AML-193 (cell line): ENCODE measurements at regions not wholly inside any gene's neighbourhood (a gene's known extent, or its start where the extent isn't known, plus 50 kb on each side); places are given as distances from the start of the nearest gene placed in this dataset.
"Not testable (repeated sequence)": the region's sequence is repeated elsewhere in the genome, so short reads cannot be mapped to it uniquely, and the experiment has no call there.

Experiments
- DNase-seq, 2 experiments: peaks; one replicate each; lab custom pipeline; 2025; lab: John Stamatoyannopoulos, UW

DNA sequence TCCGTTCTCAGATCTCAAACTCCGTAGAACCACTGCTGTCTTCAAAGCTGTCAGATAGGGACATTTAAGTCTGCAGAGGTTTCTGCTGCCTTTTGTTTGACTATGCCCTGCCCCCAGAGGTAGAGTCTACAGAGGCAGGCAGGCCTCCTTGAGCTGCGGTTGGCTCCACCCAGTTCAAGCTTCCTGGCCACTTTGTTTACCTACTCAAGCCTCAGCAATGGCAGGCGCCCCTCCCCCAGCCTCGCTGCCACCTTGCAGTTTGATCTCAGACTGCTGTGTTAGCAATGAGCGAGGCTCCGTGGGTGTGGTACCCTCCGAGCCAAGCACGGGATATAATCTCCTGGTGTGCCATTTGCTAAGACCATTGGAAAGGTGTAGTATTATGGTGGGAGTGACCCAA lies 634.9 kb upstream of the SGO1 start:
- DNase-seq: not testable (repeated sequence)

DNA sequence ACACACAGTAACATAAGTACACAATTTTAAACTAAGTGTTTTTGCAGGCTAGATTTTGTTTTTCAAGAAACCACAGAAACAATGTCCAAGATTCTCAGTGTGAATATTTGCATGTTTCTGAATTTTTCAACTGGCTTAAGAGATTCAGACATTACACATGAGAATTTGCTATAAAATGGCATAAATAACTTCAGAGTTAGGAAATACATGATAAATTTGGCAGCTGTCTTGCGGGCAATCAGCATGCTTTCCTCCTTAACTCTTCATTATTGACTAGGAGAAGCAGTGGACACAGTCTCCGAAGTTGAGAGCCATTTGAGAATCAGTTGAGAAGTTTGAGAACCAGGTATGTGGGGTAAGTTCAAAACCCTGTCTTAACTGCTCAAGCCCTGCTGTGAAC lies 625.6 kb upstream of the SGO1 start:
- no peak for DNase-seq

DNA sequence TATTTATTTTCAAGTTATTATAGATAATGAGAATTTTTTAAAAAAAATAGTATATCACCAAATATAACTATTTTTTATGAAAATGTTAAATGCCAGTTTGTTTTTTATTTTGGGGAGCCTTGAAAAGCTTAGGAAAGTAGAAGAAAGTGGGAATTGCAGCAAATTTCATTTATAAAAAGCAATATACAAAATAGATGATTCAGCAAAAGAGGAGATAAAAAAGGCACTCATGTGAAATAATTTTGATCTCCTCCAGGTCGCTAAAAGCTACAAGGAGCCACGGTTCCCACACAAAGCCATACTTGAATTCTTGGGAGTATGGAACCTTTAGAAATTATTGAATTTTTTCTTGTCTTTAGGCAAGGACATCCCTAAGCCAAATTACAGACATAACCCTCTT lies 625.0 kb upstream of the SGO1 start:
- no peak for DNase-seq

DNA sequence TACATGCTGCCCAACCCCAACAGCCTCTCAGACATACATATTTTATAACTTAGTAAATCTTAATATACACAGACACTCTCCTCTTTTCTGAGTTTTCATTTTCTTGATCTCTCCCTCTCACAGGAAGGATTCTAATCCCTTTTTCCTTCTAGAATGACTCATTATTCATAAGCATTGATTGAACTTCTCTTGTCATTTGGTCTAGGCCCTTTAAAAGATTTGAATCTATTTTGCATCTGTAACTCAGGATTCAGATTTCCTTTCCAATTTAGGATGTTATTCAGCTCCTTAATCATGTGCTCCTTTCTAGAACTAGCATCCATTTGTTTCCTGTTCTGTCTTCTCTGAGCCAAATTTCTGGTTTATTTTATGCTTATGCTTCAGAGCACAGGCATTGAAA lies 624.5 kb upstream of the SGO1 start:
- DNase-seq: no peak

DNA sequence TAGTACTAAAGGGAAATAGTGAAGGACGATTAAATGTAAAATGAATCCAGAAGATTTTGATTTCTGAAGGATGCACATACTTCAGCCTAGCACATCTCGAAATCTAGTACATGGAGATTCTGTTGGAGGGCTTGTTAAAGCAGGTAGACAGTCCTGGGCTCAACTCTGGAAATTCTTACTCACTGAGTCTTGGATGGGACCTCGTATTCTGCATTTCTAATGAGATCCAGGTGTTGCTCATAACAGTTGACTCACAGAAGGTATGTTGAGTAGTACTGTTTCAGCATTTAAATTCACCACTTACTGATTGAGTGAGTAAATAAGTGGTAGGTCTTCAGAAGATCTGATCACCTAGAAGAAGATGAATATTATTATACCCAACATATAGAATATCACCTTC lies 623.4 kb upstream of the SGO1 start:
- no peak for DNase-seq

DNA sequence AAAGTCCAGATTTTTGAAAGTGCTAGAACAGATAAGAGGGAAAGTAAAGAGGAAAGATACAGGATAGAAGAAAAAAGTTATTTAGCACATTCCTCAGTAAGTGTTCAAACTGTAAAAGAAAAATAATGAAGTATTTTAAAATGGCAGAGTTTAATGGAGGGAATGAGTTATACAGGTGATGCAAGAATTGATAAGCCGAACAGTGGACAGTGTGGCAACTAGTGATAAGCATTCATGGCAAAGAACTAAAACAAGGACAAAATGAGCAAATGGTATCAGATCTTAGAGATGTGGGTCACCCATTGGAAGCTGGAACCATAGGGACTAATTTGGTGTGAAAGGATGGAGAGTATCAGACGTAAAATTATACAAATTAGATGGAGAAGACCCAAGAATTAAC lies 622.9 kb upstream of the SGO1 start:
- no peak for DNase-seq

DNA sequence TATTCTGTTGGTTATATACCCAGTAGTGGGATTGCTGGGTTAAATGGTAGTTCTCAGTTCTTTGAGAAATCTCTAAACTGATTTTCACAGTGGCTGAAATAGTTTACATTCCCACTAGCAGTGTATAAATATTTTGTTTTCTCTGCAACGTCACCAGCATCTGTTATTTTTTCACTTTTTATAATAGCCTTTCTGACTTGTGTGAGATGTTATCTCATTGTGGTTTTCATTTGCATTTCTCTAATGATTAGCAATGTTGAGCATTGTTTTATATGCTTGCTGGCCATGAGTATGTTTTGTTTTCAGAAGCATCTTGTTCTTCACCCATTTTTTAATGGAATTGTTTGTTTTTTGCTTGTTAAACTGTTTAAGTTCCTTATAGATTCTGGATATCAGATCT lies 612.7 kb upstream of the SGO1 start:
- no peak for DNase-seq

DNA sequence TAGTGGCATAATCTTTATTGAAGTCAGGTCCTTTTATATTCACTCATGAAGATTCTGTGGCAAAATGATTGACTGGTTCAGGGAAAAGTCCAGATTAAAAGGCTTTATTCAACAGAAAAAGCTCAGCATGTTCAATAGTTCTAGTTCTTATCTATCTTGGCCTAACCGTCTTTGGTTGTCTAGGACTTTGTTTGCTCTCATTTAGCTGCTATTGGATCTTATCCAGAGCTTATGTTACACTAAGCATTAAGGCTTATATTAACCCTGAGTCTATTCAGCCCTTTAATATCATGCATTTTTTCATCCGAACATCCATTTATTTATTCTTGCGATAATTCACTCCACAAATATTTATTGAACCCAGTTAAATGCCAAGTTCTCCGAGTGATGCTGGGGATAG lies 601.0 kb upstream of the SGO1 start:
- DNase-seq: no peak

DNA sequence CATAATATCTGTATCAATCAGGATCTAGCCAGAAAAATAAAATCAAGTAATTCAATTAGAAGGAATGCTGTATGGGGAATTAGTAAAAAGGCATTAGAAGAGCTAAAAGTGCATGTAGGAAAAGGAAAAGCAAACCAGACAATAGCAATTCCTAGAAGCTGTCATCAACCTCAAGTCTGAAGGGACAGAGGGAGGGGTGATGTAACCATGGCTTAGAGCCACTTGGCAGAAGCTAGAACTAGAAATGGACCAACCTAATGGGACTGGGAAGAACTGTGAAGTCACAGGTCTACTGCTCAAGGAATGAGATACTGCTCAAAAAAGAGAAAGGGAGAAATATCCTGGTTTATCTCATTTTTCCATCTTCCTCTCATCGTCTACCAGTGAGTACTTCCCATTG lies 590.7 kb upstream of the SGO1 start:
- DNase-seq: no peak

DNA sequence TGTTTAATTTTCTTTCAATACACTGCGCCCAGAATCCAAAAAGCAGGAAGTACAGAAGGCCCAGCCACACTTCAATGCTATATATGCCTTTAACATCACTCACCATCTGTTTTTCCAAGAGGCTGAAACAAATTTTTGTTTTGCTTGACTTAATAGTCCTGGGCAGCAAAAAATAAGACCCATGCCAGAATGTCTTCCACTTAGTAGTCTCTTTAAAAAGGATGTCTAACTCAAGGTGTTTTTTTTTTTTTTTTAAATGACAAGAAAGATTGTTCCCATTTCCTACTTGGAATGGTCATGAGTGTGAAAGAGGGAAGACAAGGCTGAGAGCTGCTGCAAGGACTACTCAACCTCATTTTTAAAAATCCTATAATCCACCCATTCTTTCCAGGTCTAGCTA lies 590.3 kb upstream of the SGO1 start:
- no peak for DNase-seq

DNA sequence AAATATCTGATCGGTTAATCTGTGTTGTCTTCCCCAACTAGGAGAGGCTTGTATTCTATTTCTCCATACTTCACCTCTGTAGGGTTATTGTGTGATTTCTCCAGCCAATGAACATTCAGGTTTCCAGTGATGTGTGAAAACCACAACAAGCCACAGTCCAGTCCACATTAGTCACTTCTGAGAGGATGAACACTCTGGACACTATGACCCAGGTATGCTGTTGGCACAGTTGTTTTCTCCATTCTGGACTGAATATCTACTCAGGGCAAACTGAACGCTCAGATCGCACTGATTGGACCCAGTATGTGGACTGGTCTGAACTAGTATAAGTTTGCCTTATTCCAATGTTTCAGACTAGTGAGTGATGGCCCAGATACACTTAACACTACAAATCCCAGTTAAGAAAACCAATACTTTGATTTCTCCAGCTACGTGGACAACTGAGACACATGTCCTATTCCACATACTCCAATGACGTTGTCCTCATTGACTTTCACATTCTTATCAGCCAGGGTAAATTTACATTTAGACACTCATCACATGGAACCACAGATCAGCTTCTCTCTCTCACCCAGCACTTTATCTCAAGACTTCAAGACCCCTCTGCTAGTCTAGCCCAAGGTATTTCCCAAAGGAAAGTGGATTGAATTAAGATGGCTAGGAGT lies 587.4 kb upstream of the SGO1 start:
- no peak for DNase-seq

DNA sequence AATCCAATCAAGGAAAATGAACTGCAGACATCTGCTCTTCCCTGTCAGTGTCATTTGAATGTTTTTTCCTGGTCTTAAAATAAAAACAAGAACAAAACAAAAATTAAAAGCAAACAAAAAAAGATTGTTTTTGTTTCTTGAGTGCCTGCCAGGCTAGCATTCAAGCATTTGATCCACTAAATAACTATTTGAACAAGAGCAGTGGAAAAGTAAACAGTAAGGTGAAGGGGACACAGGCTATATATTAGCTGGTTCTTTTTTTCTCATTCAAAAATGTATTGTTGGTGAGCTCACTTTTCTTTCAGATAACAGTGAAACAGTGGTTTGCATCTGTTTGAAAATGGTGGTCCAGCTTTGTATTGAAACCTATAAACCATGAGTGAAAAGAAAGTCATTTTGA lies 586.9 kb upstream of the SGO1 start:
- DNase-seq: no peak

DNA sequence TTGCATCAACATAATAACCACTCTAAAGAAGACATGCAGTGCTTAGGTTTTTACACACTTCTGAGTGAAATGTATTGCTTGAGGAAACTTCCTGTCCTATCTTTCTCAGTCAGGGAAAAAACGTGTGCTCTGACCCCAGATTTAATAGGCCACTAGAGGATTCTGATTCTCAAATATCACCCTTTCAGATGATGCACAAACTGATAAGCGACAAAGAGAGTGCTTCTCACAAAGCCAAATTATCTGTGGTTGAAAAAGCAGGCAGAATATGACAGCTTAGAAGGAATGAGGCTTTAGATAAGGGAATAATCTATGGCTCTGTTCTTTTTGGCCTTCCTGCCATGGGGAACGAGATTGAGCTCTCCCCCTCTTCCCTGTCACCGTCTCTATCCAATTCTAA lies 583.4 kb upstream of the SGO1 start:
- no peak for DNase-seq

DNA sequence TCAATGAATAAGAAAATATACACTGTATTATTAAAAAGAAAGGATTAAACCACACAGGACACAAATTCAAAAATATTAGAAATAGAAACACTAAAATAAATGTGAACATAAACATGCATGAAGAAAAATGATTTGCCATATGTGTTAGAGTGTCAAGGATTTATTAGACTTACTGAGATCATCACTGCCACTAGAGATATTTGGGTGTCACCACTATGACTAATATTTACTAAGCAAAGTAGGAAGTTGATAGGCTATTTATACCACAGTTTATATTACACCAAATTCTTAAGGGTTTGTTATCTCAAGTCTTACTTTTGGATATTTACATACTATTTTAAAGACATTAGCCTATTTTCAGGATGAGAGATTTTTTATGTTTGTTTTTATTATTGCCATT lies 575.0 kb upstream of the SGO1 start:
- no peak for DNase-seq

DNA sequence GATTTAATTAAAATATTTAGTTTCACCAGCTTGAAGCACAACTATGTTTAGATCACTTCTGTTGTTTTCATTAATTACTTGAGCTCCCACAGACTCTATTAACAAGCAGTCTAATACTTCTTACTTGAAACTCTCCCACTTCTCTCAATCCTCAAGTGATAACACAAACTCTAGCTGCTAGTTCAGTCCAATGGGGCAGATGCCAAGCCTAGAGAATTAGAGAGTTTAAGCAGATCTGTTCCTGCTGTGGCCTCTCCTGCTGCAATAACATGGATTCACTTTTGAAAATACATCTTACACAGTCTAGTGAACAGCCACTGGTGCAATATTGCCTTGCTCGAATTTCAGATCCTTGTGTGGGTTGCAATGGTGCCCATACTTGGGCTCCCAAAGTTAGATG lies 566.4 kb upstream of the SGO1 start:
- no peak for DNase-seq

DNA sequence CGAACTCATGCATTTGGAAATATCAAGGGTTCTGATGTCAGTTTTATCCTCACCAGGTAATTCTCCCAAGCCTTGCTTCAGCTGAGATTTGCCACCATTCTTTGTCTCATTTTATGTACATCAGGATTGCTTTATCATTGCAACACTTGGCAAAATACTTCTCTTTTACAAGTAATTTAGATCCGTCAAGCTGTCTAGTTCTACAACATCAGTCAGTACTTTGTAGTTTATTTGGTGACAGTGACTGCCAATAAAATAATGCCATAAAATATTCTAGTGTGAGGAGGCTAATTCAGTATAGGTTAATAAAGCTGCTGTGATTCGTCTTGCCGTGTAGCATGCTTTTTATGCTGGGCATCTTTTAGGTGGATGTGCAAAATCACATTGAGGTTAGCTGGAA lies 565.3 kb upstream of the SGO1 start:
- DNase-seq: no peak

DNA sequence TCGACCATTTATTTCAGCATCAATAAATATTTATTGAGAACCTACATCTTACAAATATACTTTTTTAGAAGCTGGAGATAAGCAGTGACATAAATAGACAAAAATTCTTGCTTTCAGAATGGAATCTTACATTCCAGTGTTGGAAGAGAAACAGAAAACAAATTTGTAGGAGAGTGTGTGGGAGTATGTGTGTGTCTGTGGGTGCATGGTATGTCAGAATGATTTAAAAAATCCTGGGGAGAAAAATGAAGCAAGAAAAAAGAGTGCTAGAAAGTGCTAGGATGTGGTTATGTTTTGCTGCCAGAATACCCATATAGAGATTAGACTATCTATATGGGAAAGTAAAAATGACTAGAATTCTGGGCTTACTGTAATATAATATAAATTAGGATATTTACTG lies 561.7 kb upstream of the SGO1 start:
- no peak for DNase-seq

DNA sequence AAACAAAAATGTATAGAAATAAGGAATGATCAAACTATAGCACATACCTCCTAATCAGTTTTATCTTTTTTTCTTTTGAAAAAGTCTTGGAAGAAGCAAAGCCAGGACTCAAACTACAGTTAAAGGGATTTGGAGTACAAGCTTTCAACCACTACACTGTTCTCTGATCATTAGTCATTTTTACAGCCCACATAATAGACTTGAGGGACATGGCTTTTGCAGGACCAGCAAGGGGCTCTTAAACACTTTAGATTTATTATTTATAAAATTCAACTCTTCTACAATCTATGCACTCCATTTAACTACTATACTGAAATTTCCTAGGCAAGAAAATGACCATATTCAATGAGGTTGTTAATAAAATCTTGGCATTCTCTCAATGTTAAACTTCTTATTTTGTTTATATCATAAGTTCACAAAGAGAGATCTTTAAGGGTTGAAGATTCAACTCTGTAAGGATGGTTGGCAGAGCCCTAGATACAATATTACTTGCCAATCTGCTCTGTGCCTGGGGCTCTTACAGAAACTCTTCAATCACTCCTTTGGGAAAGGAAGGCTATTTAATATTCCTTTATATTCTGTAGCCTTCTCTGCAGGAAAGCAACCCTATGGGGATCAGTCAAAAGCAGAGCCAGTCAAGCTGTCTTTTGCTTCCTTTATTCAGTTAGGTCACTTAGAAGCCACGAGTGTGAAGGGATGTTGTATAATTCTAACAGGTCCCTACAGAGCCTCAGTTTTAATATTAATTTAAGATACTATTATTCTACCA lies 557.7 kb upstream of the SGO1 start:
- DNase-seq: no peak

DNA sequence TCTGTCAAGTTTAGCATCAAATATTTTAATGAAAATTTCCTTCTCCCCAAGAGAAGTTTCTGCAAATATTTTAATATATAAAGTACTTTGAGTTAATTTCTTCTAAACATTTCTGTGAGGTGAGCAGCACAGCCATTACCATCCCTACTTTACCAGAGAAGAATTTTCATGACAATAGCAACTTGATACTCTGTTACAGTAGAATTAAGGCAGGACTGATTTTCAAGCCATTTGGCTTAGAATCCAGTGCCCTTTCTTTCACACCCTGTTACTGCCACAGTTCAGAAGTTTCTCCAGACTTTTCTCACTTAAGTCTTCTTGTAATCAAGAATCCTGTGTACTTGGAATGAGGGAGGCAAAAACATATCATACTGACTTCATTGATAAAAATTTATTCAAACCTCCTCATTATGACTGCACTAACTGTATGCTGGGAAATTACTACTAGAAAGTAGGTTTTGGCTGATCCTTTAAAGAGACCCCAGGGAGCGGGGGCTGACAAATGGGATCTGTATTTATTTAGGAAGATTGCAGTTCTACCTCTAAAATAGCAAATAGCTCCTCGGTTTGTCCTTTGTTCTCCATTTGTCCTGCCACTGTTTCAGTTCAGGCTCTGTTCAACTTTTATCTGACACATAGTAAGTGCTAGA lies 557.0 kb upstream of the SGO1 start:
- DNase-seq: no peak

DNA sequence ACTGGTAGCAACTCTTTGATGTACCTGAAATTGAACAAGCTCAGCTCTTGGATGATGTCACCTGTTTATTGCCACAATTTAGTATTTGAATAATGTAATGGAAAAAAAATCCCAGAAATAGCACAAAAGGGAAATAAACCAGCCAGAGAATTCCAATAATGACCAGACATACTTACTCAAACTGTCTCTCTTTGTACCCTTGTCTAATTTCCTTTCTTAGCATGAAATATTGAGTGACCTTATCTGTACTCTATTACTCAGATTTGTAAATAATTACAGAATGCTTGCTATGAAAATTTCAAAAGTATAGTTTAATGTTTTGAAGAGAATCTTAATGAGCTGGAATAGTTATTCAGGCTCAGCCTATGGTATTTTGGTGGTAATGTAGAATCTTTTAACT lies 555.4 kb upstream of the SGO1 start:
- DNase-seq: no peak

DNA sequence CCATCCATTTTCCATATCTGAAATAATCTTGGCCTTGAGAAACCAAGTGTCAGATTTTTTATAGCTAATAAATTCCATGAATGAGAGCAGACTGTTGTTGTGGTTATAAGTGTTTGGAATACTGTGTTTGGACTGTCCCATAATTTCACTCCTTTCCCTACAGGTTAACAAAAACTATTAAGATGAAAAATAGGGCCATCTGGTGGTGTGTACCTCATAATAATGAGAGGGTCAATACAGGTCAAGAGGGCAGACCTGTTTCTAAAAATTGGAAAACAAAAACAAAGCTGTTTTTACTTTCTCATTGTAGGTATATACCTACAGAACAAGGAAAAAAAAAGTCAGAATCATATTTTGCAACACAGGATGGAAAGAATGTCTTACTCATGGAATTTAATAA lies 553.8 kb upstream of the SGO1 start:
- DNase-seq: no peak

DNA sequence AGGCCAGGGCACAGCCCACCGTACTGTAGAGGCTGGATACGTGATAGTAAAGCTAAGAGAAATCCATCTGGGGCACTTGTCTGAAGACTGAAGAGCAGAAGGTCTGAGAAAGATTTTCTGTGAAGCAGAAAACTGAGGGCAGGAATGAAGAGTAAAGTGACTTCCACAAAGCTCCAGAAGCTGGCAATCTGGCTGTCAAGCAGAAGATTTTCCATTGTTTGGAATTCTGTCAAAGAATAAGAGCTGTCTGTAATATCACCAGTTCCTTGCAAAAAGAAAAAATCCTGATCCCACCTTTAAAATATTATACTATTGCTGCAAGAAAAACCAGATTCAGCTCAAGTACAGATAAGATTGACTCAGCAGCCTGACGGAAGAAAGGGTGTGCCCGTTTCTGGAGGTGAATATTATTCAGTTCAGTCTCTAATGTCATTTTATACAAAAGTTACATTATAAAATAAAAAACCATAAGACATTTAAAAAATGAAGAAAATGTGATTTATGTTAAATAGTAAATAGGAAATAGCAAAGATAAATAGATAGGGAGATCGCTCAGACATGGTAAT lies 550.4 kb upstream of the SGO1 start:
- no peak for DNase-seq

DNA sequence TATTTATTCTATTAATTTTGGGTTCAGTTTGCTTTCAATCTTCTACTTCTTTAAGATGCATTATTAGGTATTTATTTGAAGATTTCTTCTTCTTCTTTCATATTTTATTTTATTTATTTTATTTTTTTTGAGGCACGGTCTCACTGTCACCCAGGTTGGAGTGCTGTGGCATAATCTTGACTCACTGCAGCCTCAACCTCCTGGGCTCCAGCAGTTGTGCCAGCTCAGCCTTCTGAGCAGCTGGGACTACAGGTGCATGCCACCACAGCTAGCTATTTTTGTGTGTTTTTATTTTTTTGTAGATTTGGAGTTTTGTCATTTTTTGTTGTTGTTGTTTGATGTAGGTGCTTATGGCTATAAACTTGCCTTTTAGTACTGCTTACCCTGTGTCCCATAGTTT lies 543.2 kb upstream of the SGO1 start:
- no peak for DNase-seq
